Renal cortex interstitium (tissue), 11 donors: ENCODE measurements at regions not wholly inside any gene's neighbourhood (a gene's known extent, or its start where the extent isn't known, plus 50 kb on each side); places are given as distances from the start of the nearest gene placed in this dataset.
A peak's percentile ranks its signal among the peaks of the same experiment; 100 is the strongest.
"Not testable (repeated sequence)": the region's sequence is repeated elsewhere in the genome, so short reads cannot be mapped to it uniquely, and the experiment has no call there.

ENCODE experiments used
- DNase-seq, 11 donors: peaks; one replicate each; pipeline ENCODE4 v3.0.0-alpha.2; 2013; ENCODE audit warnings: low read depth in 9 of 11, low spot score in 4 of 11; ENCODE audit errors: extremely low read depth in 1 of 11

DNA sequence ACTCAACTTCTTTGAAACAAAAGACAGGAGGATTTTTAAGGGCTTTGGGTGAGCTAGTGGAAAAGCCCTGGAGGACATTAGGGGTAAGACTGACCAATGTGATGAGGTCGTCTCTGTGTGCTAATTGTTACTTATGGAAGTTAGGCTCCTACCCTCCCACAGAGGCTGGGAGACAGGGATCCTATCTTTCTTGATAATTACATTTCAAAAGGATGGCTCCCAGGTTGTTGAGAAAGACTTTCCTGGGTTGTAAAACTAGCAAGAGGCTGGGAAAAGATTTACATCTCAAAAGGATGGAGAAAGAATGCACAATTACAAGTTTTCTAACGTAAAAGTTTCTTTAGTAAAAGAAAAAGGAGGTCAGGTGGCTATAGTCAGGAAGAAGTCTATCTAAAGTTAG is 605.8 kb upstream of the GOT2 start:
- DNase-seq = no peak

DNA sequence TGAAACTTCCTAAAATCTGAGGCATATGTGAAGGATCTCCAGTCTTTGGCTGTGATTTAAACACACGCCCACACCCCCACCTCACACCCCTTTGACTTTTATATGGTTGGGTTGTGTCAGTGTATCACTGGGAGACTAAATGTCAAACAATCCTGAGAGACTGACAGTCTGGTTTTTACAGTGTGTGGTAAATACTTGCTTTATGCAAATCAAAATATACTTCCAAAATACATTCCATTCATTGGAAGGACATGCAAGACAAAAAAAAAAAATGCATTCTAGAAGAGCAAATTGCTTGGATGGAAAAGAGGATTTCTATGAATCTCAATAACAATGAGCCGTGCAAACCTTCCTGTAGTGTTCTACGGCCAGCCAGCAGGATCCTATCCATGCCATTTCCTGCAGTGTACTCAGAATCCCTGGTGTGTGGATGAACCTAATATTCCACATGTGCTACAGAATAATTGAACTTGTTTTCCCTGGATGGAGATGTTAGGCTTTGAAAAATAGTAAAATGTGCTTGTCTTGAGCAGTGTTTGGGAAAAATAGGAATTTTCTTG is 602.1 kb upstream of the GOT2 start:
- DNase-seq = no peak

DNA sequence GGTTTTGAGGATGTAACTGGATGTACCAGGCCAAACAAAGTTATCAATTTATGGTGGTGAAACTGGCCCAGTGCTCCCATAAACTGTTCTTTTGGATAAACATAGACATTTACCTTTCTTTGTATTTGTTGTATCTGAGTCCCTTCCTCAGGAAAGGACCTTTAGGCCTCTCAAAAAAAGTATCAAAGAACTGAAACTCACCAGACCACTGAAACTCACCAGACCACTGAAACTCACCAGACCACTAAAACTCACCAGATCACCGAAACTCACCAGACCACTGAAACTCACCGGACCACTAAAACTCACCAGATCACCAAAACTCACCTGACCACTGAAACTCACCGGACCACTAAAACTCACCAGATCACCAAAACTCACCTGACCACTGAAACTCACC is 597.6 kb upstream of the GOT2 start:
- not testable (repeated sequence) for DNase-seq

DNA sequence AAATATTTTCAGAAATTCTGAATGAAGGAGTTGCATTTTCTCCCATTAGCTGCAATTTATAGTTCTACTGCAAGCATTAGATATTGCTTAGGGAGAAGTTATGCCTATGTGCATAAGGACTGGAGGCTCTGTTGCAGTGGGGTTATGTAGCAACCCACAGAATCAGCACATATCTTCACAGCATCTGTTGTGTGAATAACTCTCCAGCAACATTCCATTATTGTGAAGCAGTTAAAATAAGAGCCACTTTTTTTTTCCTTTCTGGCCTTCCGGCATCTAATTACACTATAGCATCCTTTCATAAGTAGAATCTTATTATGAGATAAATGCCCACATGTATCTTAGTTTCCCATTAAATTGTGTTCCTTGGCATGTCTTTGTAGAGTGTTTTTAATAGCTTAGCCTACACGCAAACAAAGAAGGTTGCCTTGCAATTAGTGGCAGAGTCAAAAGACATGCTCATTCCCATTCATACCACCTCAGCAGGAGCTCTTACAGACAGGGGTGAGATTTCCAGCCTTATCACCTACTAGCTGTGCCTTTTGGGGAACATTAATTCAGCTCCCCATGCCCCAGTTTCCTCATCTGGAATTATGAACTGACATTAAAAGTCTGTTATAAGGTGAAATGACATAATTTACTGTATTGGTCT is 596.0 kb upstream of the GOT2 start:
- DNase-seq = no peak

DNA sequence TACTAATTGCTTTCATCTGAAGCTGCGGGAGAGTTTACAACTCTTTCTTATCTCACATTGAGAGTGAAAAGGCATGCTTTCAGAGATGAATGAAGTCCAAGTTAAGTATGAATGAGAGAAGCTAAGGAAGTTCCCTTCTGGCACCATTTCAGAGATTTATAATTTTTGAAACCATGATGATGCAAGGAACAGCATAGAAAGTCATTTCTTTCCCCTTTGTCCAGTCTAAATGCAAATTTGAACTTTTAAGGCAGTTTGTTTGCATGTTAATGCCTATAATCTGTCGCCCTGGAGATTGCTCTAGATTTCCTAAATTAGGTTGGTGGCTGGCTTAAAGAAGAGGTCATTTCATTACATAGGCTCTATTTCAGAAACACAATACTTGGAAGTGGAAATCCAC is 594.8 kb upstream of the GOT2 start:
- no peak for DNase-seq

DNA sequence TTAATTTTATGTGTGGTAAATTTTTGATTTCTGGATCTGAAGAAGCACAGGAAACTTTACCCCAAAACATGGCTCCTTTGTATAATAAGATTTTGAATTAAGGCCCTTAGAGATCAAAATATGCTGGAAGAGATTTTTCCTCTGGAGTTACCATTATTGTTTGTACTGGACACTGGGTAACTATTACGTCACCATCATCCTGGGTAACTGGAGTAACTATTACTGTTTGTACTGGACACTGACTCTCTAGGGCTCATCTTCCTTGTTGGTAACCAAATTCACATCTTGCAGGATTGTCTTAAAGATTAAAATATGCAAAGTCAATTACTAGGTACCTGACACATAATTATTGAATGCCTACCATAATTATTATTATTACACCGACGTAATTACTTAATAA is 593.8 kb upstream of the GOT2 start:
- no peak for DNase-seq

DNA sequence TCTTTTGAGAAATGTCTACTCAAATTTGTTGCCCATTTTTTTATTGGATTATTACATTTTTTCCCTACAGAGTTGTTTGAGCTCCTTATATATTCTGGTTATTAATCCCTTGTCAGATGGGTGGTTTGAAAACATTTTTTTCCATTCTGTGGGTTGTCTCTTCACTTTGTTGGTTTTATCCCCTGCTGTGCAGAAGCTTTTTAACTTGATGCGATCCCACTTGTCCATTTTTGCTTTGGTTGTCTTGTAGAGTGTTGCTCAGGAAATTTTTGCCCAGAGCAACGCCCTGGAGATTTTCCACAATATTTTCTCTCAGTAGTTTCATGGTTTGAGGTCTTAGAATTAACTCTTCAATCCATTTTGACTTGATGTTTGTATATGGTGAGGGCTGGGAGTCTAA is 592.8 kb upstream of the GOT2 start:
- DNase-seq = no peak

DNA sequence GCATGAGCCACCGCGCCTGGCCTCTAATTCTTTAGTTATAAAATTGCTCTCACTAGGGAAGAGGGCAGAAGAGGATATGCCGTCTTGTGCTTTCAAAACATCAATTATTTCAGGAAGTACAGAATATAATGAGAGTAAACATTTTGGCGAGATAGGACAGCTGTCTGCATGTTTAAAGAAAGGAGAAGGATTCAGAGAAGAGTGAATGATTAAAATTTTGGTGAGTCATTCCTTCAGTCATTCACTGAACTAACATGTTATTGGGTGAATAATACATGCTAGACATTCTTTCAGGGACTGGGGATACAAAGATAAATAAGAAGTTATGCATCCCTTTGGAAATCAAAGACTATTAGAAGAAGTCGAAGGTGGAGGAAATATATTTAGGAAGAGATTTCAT is 590.3 kb upstream of the GOT2 start:
- no peak for DNase-seq

DNA sequence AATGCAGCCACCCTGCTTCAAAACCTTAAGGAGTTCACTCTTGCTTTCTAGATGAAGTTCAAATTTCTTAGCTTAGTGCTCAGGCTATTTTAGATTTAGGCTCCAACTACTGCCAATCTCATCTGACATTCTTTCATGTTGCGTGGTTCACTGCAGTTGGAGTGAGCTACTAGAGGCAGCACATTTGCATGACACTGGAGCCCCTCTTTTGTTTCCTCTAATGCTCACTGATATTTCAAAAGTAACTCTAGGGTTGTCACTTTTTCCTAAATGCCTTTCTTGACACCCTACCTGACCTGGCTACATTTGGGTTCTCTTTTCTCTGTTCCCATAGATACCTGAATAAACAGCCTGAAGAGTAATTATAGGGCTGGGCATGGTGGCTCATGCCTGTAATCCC is 586.5 kb upstream of the GOT2 start:
- DNase-seq = no peak

DNA sequence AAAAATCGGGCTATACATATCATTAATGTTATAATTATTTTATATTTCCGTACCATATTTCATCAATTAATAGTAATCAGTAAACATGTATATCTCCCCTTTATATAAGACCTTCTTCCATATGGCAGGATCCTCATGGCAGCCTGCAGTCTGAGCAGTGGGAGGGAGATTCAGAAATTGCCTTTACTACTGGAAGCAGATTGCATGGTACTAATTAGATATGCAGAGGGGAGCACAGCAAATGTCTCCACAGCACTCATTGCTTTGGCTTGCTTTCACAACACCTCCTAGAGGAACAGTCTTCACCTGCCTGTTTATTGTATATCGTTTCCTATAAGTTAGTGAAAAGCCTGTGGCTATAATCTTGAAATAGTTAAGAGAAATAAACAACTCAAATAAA is 585.8 kb upstream of the GOT2 start:
- DNase-seq = no peak

DNA sequence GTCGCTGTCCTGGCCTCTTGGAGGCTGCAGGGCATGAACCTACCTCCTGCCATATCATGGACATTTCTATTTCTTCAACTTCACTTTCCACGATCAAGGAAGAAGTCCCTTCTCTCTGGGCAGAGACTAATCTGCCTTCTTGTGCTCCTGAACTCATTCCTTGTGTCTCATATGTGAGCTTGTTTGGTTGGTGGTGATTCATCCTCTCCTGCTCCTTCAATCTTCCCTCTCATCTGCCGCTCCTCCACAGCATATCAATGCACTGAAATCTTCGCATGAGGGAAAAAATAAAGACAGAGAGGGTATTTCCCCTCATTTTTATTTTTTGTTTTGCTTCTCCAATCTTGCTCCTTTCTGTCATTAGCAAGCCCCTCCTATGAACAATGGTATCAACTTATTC is 571.7 kb upstream of the GOT2 start:
- no peak for DNase-seq

DNA sequence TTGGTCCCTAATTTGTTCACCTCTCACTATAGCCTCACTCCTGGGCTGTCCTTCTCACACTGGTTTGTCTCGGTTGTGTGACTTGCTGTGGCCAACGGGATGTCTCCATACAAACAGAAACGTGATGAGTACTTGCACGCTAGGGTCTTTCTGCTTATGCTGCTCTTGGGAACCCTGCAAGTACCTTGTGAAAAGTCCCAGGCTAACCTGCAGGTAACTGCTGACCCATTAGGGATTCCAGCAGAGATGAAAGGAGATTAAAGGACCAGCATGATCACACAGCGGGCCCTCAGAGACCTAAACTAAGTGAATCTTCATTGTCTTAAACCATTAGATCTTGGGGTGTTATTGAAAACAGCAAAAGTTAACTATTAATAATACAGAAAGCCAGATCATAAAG is 562.8 kb upstream of the GOT2 start:
- no peak for DNase-seq

DNA sequence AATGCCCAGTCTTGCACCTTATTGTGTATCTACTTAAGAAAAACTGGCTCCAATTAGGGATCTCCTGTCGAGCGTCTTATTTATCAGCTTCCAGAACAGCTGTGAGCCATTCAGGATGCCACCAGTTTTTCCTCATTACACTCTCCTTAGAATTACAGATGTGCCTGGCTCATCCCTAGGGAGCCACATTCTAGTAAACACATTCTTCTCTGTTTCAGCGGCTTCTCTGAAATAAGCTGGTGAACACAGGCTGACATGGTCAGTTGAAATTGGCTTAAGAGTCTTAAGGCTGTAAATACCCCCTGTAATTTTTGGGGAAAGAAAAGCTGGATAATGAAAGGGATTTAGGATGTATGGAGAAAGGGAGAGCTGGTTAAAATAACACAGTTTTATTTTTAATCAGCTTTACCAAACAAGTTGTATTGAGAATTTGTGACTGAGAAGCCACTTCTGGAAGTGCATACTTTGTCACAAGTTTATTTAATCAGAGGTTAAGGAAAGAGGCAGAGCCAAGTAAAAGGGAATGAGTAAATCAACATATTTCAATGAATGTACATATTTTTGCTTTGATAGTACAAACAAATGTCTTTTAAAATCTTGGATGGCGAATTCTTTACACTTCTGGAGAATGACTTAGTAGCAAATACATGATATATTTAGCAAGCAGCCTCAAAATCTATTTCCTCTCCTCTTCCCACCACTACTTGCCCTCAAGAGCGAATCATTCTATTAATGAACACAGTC is 562.0 kb upstream of the GOT2 start:
- peak in 3 of 11 donors; percentile 1 to 3 (median 3) for DNase-seq

DNA sequence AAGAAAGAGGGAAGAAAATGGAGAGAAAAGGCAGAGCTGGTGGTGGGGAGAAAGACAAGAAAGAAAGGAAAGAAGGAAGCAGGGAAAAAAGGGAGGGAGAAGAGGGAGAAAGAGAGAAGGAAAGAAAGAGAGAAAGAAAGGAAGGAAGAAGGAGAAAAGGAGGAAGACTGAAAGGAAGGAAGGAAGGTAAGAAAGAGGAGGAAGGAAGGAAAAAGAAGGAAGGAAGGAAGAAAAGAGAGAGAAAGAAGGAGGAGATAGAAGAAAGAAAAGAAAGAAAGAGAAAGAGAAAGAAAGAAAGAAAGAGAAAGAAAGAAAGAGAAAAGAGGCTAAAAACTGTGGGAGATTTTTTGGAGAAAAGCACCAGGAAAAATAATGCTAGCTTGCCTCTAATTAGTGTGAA is 561.4 kb upstream of the GOT2 start:
- DNase-seq = no peak

DNA sequence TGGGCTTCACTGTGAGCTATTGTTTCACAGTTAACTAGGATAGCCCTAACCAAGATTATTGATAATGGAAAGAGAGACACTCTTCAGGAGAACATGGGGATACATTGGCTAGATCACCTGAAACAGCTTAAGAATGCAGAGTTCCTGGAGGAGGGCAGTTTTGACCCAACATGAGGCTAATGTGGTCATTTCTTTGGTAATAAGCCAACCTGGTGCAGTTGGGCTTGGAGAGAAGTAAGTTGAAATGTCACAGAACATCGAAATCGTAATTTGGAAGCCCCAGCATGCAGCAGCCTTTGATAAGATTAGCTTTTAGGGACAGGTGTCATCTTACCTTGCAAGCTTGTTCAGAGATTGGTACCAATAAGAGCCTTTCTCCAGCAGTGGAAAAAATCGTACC is 556.6 kb upstream of the GOT2 start:
- no peak for DNase-seq

DNA sequence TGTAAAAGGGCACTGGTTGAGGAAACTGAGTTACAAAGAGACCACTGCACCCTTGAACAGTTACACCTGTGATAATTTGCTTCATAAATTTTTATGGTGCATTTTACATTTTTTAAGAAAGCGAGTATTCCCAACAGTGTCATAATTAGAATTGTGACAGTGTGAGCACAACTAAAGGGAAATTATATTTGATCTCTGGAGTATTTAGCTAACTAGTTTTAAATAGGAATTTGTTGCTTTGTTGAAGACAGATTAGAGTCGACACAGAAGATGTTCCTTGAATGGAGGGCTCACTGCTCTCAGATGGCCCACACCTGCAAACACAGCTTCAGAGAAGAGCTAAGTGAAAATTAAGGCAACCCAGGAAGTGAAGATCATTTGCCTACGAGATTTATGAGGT is 555.0 kb upstream of the GOT2 start:
- no peak for DNase-seq

DNA sequence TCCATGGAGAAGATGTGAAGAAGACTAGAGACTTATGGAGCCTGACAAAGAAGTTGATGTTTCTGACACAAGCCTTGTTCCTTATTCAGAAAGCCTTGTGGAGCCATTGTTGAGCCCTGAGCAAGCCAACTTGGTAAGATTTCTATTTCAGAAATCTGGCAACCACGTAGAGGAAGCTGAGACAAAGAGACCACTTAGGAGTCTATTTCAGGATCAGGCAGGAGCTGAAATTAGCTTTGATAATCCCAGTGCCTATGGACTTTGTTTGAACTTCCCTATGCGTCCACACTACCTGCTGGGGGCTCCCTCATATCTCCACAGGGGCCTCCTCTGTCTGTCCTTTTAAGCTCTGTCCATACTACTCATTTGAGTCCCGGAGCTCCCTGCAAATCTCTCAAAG is 540.0 kb upstream of the GOT2 start:
- no peak for DNase-seq

DNA sequence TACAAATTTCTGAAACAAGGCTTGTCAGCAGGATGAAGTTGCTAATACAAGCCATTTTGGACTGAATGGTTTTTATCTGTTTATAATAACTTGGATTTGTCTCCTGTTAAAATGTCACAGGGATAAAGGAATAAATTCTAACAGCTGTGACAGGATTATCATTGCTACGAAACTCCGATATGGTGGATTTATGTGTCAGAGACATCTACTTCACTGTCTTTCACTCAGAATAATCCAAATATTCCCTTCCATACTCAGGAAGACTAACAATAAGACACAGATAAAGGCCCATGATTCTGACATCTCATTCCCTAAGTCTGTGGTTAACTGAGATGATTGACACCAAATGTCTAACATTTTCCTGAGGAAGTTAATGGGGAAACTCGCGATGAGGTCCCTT is 529.8 kb upstream of the GOT2 start:
- no peak for DNase-seq

DNA sequence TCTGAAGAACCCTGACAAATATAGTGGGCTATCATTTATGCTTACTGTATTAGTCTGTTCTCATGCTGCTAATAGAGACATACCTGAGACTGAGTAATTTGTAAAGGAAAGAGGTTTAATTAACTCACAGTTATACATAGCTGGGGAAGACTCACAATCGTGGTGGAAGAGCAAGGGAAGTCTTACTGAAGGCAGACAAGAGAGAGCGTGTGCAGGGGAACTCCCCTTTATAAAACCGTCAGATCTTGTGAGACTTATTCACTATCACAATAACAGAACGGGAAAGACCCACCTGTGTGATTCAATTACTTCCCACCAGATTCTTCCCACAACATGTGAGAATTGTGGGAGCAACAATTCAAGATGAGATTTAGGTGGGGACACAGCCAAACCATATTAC is 526.8 kb upstream of the GOT2 start:
- DNase-seq = no peak

DNA sequence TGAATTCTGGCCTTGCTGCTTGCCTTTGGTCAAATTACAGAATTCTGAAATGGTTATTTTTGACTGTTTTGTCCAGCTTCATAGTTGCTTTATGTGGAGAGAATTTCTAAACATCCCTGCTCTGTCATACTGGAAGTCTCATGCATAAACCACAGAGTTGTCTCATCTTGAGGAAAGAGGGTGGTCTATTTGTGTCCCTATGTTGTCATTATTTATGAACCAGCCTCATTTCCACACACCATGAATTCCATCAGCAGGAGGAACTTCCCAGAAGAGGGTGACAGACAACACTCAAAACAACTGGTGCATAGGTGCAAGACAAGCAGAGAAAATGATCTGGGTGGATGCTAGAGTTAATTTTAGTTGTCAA is 525.8 kb upstream of the GOT2 start:
- DNase-seq = no peak
